H9 (cell line): ENCODE measurements at regions not wholly inside any gene's neighbourhood (a gene's known extent, or its start where the extent isn't known, plus 50 kb on each side); places are given as distances from the start of the nearest gene placed in this dataset.

Source experiments
- DNase-seq: peaks from one replicate; pipeline ENCODE4 v3.0.0-alpha.2; 2017
- H2AFZ ChIP-seq: one replicate; pipeline ENCODE4 v1.6.1; 2013; ENCODE audit warnings: mild to moderate bottlenecking, low read length, control low read depth, moderate library complexity
- H2AK5ac ChIP-seq: 2 replicates; pipeline ENCODE4 v1.6.1; 2013; ENCODE audit warnings: low read length, control low read depth, mixed read lengths; ENCODE audit not compliant: insufficient read length
- H2BK120ac ChIP-seq: one replicate; pipeline ENCODE4 v1.6.1; 2013; ENCODE audit warnings: low read depth, mild to moderate bottlenecking, low read length, control low read depth, inconsistent platforms; ENCODE audit not compliant: poor library complexity, severe bottlenecking
- H2BK12ac ChIP-seq: 2 replicates; pipeline ENCODE4 v1.6.1; 2013; ENCODE audit warnings: low read length, control low read depth, mixed read lengths, low read depth; ENCODE audit not compliant: insufficient read length
- H2BK15ac ChIP-seq: 2 replicates; pipeline ENCODE4 v1.6.1; 2013; ENCODE audit warnings: low read depth, low read length, control low read depth
- H2BK20ac ChIP-seq: one replicate; pipeline ENCODE4 v1.6.1; 2013; ENCODE audit warnings: low read depth, mild to moderate bottlenecking, low read length, control low read depth, inconsistent platforms; ENCODE audit not compliant: poor library complexity, severe bottlenecking
- H2BK5ac ChIP-seq: 2 replicates; pipeline ENCODE4 v1.6.1; 2013; ENCODE audit warnings: low read length, control low read depth, mixed read lengths; ENCODE audit not compliant: insufficient read length
- H3K14ac ChIP-seq: 2 replicates; pipeline ENCODE4 v1.6.1; 2013; ENCODE audit warnings: low read length, control low read depth; ENCODE audit not compliant: insufficient read depth
- H3K18ac ChIP-seq: 2 replicates; pipeline ENCODE4 v1.6.1; 2013; ENCODE audit warnings: low read depth, mild to moderate bottlenecking, mixed read lengths, low read length, control low read depth; ENCODE audit not compliant: insufficient read length
- H3K23ac ChIP-seq: 2 replicates; pipeline ENCODE4 v1.6.1; 2013; ENCODE audit warnings: low read length, control low read depth, mixed read lengths, low read depth; ENCODE audit not compliant: insufficient read length
- H3K23me2 ChIP-seq: 2 replicates; pipeline ENCODE4 v1.6.1; 2013; ENCODE audit warnings: low read depth, mild to moderate bottlenecking, mixed read lengths, low read length, control low read depth; ENCODE audit not compliant: insufficient read length, poor library complexity, severe bottlenecking
- H3K27ac ChIP-seq: 2 replicates; pipeline ENCODE4 v1.5.1; 2013; ENCODE audit warnings: low read length, control low read depth, mixed read lengths, low read depth; ENCODE audit not compliant: insufficient read length
- H3K27me3 ChIP-seq: 2 replicates; pipeline ENCODE4 v1.6.1; 2013; ENCODE audit warnings: low read length, control low read depth, inconsistent platforms; ENCODE audit not compliant: insufficient read depth
- H3K4ac ChIP-seq: 2 replicates; pipeline ENCODE4 v1.6.1; 2013; ENCODE audit warnings: low read depth, mild to moderate bottlenecking, control low read depth, inconsistent platforms, low read length, moderate library complexity
- H3K4me1 ChIP-seq: 2 replicates; pipeline ENCODE4 v1.6.1; 2013; ENCODE audit warnings: low read length, control low read depth, inconsistent platforms; ENCODE audit not compliant: insufficient read depth
- H3K4me2 ChIP-seq: 2 replicates; pipeline ENCODE4 v1.6.1; 2013; ENCODE audit warnings: low read length, control low read depth, mixed read lengths; ENCODE audit not compliant: insufficient read length, insufficient read depth
- H3K56ac ChIP-seq: 2 replicates; pipeline ENCODE4 v1.6.1; 2013; ENCODE audit warnings: low read depth, mild to moderate bottlenecking, mixed read lengths, low read length, control low read depth; ENCODE audit not compliant: insufficient read length
- H3K79me1 ChIP-seq: 2 replicates; pipeline ENCODE4 v1.6.1; 2013; ENCODE audit warnings: low read depth, mild to moderate bottlenecking, moderate library complexity, low read length, control low read depth, inconsistent platforms; ENCODE audit not compliant: insufficient read depth, poor library complexity, severe bottlenecking
- H3K79me2 ChIP-seq: 2 replicates; pipeline ENCODE4 v1.6.1; 2013; ENCODE audit warnings: low read length, control low read depth, inconsistent platforms; ENCODE audit not compliant: insufficient read depth
- H3K9ac ChIP-seq: 2 replicates; pipeline ENCODE4 v1.6.1; 2013; ENCODE audit warnings: low read length, control low read depth, mixed read lengths; ENCODE audit not compliant: insufficient read length; ENCODE audit errors: extremely low read depth
- H3K9me3 ChIP-seq: one replicate; pipeline ENCODE4 v1.6.1; 2013; ENCODE audit warnings: low read depth, low read length, inconsistent platforms; ENCODE audit not compliant: control insufficient read depth
- H3T11ph ChIP-seq: one replicate; pipeline ENCODE4 v1.6.1; 2013; ENCODE audit warnings: mild to moderate bottlenecking, low read length, control low read depth, inconsistent platforms
- H4K20me1 ChIP-seq: one replicate; pipeline ENCODE4 v1.6.1; 2013; ENCODE audit not compliant: control insufficient read depth, insufficient read length, insufficient read depth
- H4K5ac ChIP-seq: 2 replicates; pipeline ENCODE4 v1.6.1; 2013; ENCODE audit warnings: low read depth, mild to moderate bottlenecking, mixed read lengths, low read length, control low read depth; ENCODE audit not compliant: insufficient read length
- H4K8ac ChIP-seq: replicated peaks from 2 replicates; pipeline ENCODE4 v1.6.1; 2013; ENCODE audit warnings: low read length, control low read depth, mixed read lengths, low read depth; ENCODE audit not compliant: insufficient read length
- H4K91ac ChIP-seq: 2 replicates; pipeline ENCODE4 v1.6.1; 2013; ENCODE audit warnings: low read depth, mild to moderate bottlenecking, moderate library complexity, mixed read lengths, low read length, control low read depth; ENCODE audit not compliant: insufficient read length
- H3K27ac Mint-ChIP-seq, 3 experiments: 2 replicates in 2 of 3; 3 replicates in 1 of 3; pipeline ENCODE4 v1.8.0; 2020 to 2021; ENCODE audit warnings: mixed read lengths in 3 of 3, mild to moderate bottlenecking in 1 of 3, moderate library complexity in 1 of 3
- H3K27me3 Mint-ChIP-seq: 2 replicates; pipeline ENCODE4 v1.8.0; 2021; ENCODE audit warnings: low read depth, mild to moderate bottlenecking, moderate library complexity, mixed read lengths
- H3K36me3 Mint-ChIP-seq, 3 experiments: 2 replicates in 2 of 3; 3 replicates in 1 of 3; pipeline ENCODE4 v1.8.0; 2020 to 2021; ENCODE audit warnings: low read depth in 3 of 3, mixed read lengths in 3 of 3; ENCODE audit not compliant: insufficient read depth in 1 of 3
- H3K4me1 Mint-ChIP-seq, 2 experiments: 2 replicates each; pipeline ENCODE4 v1.8.0; 2020; ENCODE audit warnings: mixed read lengths in 2 of 2
- H3K4me3 Mint-ChIP-seq, 2 experiments: 2 replicates in 1 of 2; 3 replicates in 1 of 2; pipeline ENCODE4 v1.8.0; 2020 to 2021; ENCODE audit warnings: mild to moderate bottlenecking in 2 of 2, mixed read lengths in 2 of 2, moderate library complexity in 1 of 2
- H3K9me3 Mint-ChIP-seq, 2 experiments: 2 replicates in 1 of 2; 3 replicates in 1 of 2; pipeline ENCODE4 v1.8.0; 2020; ENCODE audit warnings: mild to moderate bottlenecking in 2 of 2, mixed read lengths in 2 of 2, moderate library complexity in 1 of 2
- CTCF ChIP-seq: fragments of 200-600 bp; sonication (generic); conservative IDR thresholded peaks from 3 replicates; pipeline ENCODE4 v1.8.0; 2021; ENCODE audit warnings: antibody characterized with exemption, mild to moderate bottlenecking
- WGBS: extraction: QIAGEN DNeasy Blood & Tissue Kit; methylation state at CpG from one replicate; pipeline ENCODE4 v1.1.7; 2013; ENCODE audit warnings: missing lambda C conversion rate, low lambda C conversion rate, mixed read lengths; ENCODE audit not compliant: insufficient read length; ENCODE audit errors: extremely low coverage; 5-methylcytosine and 5-hydroxymethylcytosine counted together

- H3K56ac ChIP-seq = no peak overlapping the region
- no peak overlapping the region for H4K5ac ChIP-seq
- no peaks in the 10 kb centered on the region for H3K36me3 Mint-ChIP-seq
- no peak overlapping the region for H2BK120ac ChIP-seq
- no peak overlapping the region for H3K9ac ChIP-seq
- no peaks in the 10 kb centered on the region for H3K9me3 Mint-ChIP-seq
- no peak overlapping the region for H3K4ac ChIP-seq
- H3K4me3 Mint-ChIP-seq = no peak overlapping the region
- no peak overlapping the region for H2BK20ac ChIP-seq
- H3K27ac Mint-ChIP-seq = no peak overlapping the region
- H2AK5ac ChIP-seq = no peak overlapping the region
- H3K18ac ChIP-seq = no peak overlapping the region
- no peaks in the 10 kb centered on the region for H3K79me1 ChIP-seq
- H3K14ac ChIP-seq = no peak overlapping the region
- no peak for DNase-seq
- no peak overlapping the region for H2AFZ ChIP-seq
- H2BK12ac ChIP-seq = no peak overlapping the region
- H3K79me2 ChIP-seq = no peaks in the 10 kb centered on the region
- H3K23ac ChIP-seq = no peak overlapping the region
- no peaks in the 10 kb centered on the region for H3K4me1 ChIP-seq
- no peak overlapping the region for H3K4me2 ChIP-seq
- H3K27ac ChIP-seq = no peak overlapping the region
- TF ChIP-seq CTCF = no peak
- no CpG with 5 or more reads among the region's 3 CpGs for WGBS
- no peak overlapping the region for H2BK15ac ChIP-seq
- H2BK5ac ChIP-seq = no peak overlapping the region
- no peaks in the 10 kb centered on the region for H3K4me1 Mint-ChIP-seq
- no peaks in the 10 kb centered on the region for H3K27me3 Mint-ChIP-seq
- H3T11ph ChIP-seq = no peak overlapping the region
- no peaks in the 10 kb centered on the region for H3K27me3 ChIP-seq
- no peaks in the 10 kb centered on the region for H3K9me3 ChIP-seq
- no peak overlapping the region for H4K91ac ChIP-seq
- H4K8ac ChIP-seq = no peak overlapping the region
- no peaks in the 10 kb centered on the region for H3K23me2 ChIP-seq
- H4K20me1 ChIP-seq = no peaks in the 10 kb centered on the region
These were observed 89.8 kb upstream of the PRPS1L1 start for GRCh38 chr7:18117482-18117881.
